ENCODE measurements at regions not wholly inside any gene's neighbourhood (a gene's known extent, or its start where the extent isn't known, plus 50 kb on each side); places are given as distances from the start of the nearest gene placed in this dataset.
"Not testable (repeated sequence)": the region's sequence is repeated elsewhere in the genome, so short reads cannot be mapped to it uniquely, and the experiment has no call there.

- DNase-seq, result no peak
Measured at GRCh38 chr11:87866951-87867350, 308.3 kb downstream of the RAB38 start.

- no peak for DNase-seq
Measured at GRCh38 chr11:87861030-87861429, 314.2 kb downstream of the RAB38 start.

GRCh38 chr11:87859636-87860035 is 315.6 kb downstream of the RAB38 start:
- no peak for DNase-seq

- DNase-seq, result no peak
Measured at GRCh38 chr11:87851827-87852226, 323.4 kb downstream of the RAB38 start.

- DNase-seq, result no peak
Measured at GRCh38 chr11:87851234-87851633, 324.0 kb downstream of the RAB38 start.

GRCh38 chr11:87849216-87849615 is 326.0 kb downstream of the RAB38 start:
- DNase-seq, result no peak

- no peak for DNase-seq
Measured at GRCh38 chr11:87840786-87841185, 334.5 kb downstream of the RAB38 start.

GRCh38 chr11:87832211-87832610 is 343.0 kb downstream of the RAB38 start:
- no peak for DNase-seq

- no peak for DNase-seq
Measured at GRCh38 chr11:87820011-87820410, 355.2 kb downstream of the RAB38 start.

GRCh38 chr11:87819151-87819550 is 356.1 kb downstream of the RAB38 start:
- DNase-seq, result no peak

GRCh38 chr11:87812571-87813365 is 362.5 kb downstream of the RAB38 start:
- DNase-seq, result no peak

- no peak for DNase-seq
Measured at GRCh38 chr11:87810486-87810885, 364.8 kb downstream of the RAB38 start.

GRCh38 chr11:87809256-87809655 is 366.0 kb downstream of the RAB38 start:
- DNase-seq, result no peak

- no peak for DNase-seq
Measured at GRCh38 chr11:87804176-87804575, 371.1 kb downstream of the RAB38 start.

GRCh38 chr11:87803748-87804147 is 371.5 kb downstream of the RAB38 start:
- DNase-seq, result no peak

- not testable (repeated sequence) for DNase-seq
Measured at GRCh38 chr11:87784862-87785261, 390.4 kb downstream of the RAB38 start.

- no peak for DNase-seq
Measured at GRCh38 chr11:87780068-87780413, 395.2 kb downstream of the RAB38 start.

- DNase-seq, result no peak
Measured at GRCh38 chr11:87779276-87780067, 395.8 kb downstream of the RAB38 start.

- no peak for DNase-seq
Measured at GRCh38 chr11:87778357-87778756, 396.9 kb downstream of the RAB38 start.

GRCh38 chr11:87775036-87775435 is 400.2 kb downstream of the RAB38 start:
- no peak for DNase-seq

- no peak for DNase-seq
Measured at GRCh38 chr11:87769661-87770060, 405.6 kb downstream of the RAB38 start.

GRCh38 chr11:87767615-87768014 is 407.6 kb downstream of the RAB38 start:
- DNase-seq, result no peak

GRCh38 chr11:87764075-87764474 is 411.2 kb downstream of the RAB38 start:
- DNase-seq, result not testable (repeated sequence)

- no peak for DNase-seq
Measured at GRCh38 chr11:87754685-87755084, 420.6 kb downstream of the RAB38 start.

All from stimulated activated CD4-positive, alpha-beta T cell treated with anti-CD3 and anti-CD28 coated beads, Interleukin-4, amount 100 ng/mL, for 1 hour (primary cell).